ENCODE measurements at regions not wholly inside any gene's neighbourhood (a gene's known extent, or its start where the extent isn't known, plus 50 kb on each side); places are given as distances from the start of the nearest gene placed in this dataset.

DNA sequence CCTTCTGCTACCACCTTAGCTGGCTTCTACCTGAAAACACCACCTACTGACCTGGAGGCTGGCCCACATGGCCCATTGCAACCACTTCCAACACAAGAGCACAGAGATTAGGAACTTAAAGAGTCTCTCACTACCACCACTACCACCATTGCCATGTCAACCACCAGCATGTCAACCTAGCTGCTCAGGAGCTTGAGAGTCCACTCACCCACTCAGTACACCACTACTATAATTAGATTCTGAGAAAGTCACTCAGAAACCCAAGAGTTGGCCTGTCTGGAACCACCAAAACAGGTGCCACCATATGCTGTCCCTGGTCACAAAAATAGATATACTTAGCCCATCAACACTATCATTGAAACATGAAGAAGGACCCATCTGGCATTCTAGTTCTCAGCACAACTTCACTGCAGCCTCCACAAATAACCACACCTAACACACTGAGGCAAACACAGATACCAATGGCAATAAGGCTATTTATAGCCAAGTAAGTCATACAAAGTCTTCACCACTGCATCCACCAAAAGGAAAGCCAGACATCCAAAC is 806.7 kb upstream of the EPHA6 start:
- H3K27ac ChIP-seq (ENCODE audit: low read depth in 1 of 2, low read length in 2 of 2): no peak overlapping the region
- Mint-ChIP-seq H3K4me1 (ENCODE audit: low read depth) (no peaks in the 10 kb centered on the region), H3K4me3 (no peak overlapping the region), H3K36me3 (ENCODE audit: low read depth) (no peaks in the 10 kb centered on the region), H3K9me3 (peaks cover 8% of the 10 kb centered on the region), H3K27me3 (no peaks in the 10 kb centered on the region), H3K27ac (no peak overlapping the region)
- POLR2A ChIA-PET: no interaction called here
- CTCF ChIA-PET: no interaction called here
- H3K4me3 ChIP-seq (ENCODE audit: low read length): no peak overlapping the region
- no peaks in the 10 kb centered on the region for H3K4me1 ChIP-seq (ENCODE audit: insufficient read depth, low read length)
- H3K27me3 ChIP-seq (ENCODE audit: control insufficient read depth in 1 of 2, insufficient read depth in 2 of 2, low read length in 2 of 2): no peaks in the 10 kb centered on the region
- no peaks in the 10 kb centered on the region for H3K9me3 ChIP-seq (ENCODE audit: control insufficient read depth in 1 of 2, insufficient read depth in 1 of 2, low read length in 2 of 2)
- H3K36me3 ChIP-seq (ENCODE audit: insufficient read depth, low read length): no peaks in the 10 kb centered on the region
- DNase-seq (no peak), ATAC-seq (ENCODE audit: poor library complexity) (no peak)
- intact Hi-C loops (cut with DNase I, micrococcal nuclease): no loop called here
- TF ChIP-seq, protein P1, sequence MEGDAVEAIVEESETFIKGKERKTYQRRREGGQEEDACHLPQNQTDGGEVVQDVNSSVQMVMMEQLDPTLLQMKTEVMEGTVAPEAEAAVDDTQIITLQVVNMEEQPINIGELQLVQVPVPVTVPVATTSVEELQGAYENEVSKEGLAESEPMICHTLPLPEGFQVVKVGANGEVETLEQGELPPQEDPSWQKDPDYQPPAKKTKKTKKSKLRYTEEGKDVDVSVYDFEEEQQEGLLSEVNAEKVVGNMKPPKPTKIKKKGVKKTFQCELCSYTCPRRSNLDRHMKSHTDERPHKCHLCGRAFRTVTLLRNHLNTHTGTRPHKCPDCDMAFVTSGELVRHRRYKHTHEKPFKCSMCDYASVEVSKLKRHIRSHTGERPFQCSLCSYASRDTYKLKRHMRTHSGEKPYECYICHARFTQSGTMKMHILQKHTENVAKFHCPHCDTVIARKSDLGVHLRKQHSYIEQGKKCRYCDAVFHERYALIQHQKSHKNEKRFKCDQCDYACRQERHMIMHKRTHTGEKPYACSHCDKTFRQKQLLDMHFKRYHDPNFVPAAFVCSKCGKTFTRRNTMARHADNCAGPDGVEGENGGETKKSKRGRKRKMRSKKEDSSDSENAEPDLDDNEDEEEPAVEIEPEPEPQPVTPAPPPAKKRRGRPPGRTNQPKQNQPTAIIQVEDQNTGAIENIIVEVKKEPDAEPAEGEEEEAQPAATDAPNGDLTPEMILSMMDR (IDR thresholded peaks at IDR 0.05): no peak

DNA sequence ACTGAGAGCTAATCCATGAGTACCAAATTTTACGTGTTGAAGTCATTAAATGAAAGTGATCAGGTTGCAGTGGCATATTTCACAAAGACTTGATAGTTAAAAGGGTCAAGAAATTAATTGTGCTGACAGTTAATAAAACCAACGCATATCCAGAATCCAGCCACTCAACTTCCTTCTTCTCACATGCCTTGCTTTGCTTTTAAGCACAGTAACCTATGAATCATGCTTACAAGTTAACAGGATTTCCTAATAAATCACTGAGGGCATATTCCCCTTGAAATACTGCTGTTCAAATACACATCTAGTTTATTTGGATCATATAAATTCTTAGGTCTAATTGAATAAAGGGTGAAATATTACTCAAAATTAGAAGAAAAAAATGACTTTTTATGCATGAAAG is 801.5 kb upstream of the EPHA6 start:
- H3K27ac Mint-ChIP-seq: no peak overlapping the region
- H3K9me3 Mint-ChIP-seq: peaks cover 2% of the 10 kb centered on the region
- Histone ChIP-seq H3K27me3 (ENCODE audit: control insufficient read depth in 1 of 2, insufficient read depth in 2 of 2, low read length in 2 of 2) (no peaks in the 10 kb centered on the region), H3K36me3 (ENCODE audit: insufficient read depth, low read length) (no peaks in the 10 kb centered on the region), H3K27ac (ENCODE audit: low read depth in 1 of 2, low read length in 2 of 2) (no peak overlapping the region), H3K4me1 (ENCODE audit: insufficient read depth, low read length) (no peaks in the 10 kb centered on the region), H3K4me3 (ENCODE audit: low read length) (no peak overlapping the region), H3K9me3 (ENCODE audit: control insufficient read depth in 1 of 2, insufficient read depth in 1 of 2, low read length in 2 of 2) (no peaks in the 10 kb centered on the region)
- CTCF ChIA-PET: no interaction called here
- no peaks in the 10 kb centered on the region for H3K27me3 Mint-ChIP-seq
- TF ChIP-seq, protein P1 (IDR thresholded peaks at IDR 0.05): no peak
- POLR2A ChIA-PET: no interaction called here
- DNase-seq: no peak
- no peaks in the 10 kb centered on the region for H3K4me1 Mint-ChIP-seq (ENCODE audit: low read depth)
- no peaks in the 10 kb centered on the region for H3K36me3 Mint-ChIP-seq (ENCODE audit: low read depth)
- intact Hi-C loops (cut with DNase I, micrococcal nuclease): no loop called here
- no peak overlapping the region for H3K4me3 Mint-ChIP-seq
- ATAC-seq (ENCODE audit: poor library complexity): no peak

- no peaks in the 10 kb centered on the region for H3K36me3 Mint-ChIP-seq (ENCODE audit: low read depth)
- no peaks in the 10 kb centered on the region for H3K9me3 ChIP-seq (ENCODE audit: control insufficient read depth in 1 of 2, insufficient read depth in 1 of 2, low read length in 2 of 2)
- H3K27ac ChIP-seq (ENCODE audit: low read depth in 1 of 2, low read length in 2 of 2): no peak overlapping the region
- H3K27me3 Mint-ChIP-seq: no peaks in the 10 kb centered on the region
- no peak for DNase-seq
- no peak for ATAC-seq (ENCODE audit: poor library complexity)
- no peak overlapping the region for H3K27ac Mint-ChIP-seq
- no peaks in the 10 kb centered on the region for H3K27me3 ChIP-seq (ENCODE audit: control insufficient read depth in 1 of 2, insufficient read depth in 2 of 2, low read length in 2 of 2)
- POLR2A ChIA-PET: no interaction called here
- no peaks in the 10 kb centered on the region for H3K9me3 Mint-ChIP-seq
- CTCF ChIA-PET: no interaction called here
- H3K4me1 Mint-ChIP-seq (ENCODE audit: low read depth): no peaks in the 10 kb centered on the region
- H3K36me3 ChIP-seq (ENCODE audit: insufficient read depth, low read length): no peaks in the 10 kb centered on the region
- intact Hi-C loops (cut with DNase I, micrococcal nuclease): no loop called here
- H3K4me3 Mint-ChIP-seq: no peak overlapping the region
- TF ChIP-seq, protein P1 (IDR thresholded peaks at IDR 0.05): no peak
- H3K4me1 ChIP-seq (ENCODE audit: insufficient read depth, low read length): no peaks in the 10 kb centered on the region
- H3K4me3 ChIP-seq (ENCODE audit: low read length): no peak overlapping the region
These were observed 796.8 kb upstream of the EPHA6 start for GRCh38 chr3:96017556-96017955.
